AG10803 (cell line): ENCODE measurements at regions not wholly inside any gene's neighbourhood (a gene's known extent, or its start where the extent isn't known, plus 50 kb on each side); places are given as distances from the start of the nearest gene placed in this dataset.

ENCODE experiments used
- DNase-seq: peaks from one replicate; pipeline ENCODE4 v3.0.0; 2010; ENCODE audit warnings: low read depth
- H3K4me3 ChIP-seq: 2 replicates; pipeline ENCODE4 v1.5.1; 2011; ENCODE audit warnings: mild to moderate bottlenecking, low read length, control low read depth
- CTCF ChIP-seq: conservative IDR thresholded peaks from 2 replicates; pipeline ENCODE4 v1.5.1; 2011; ENCODE audit warnings: mild to moderate bottlenecking, low read length, control low read depth, inconsistent platforms

GRCh38 chr2:215780907-215781685, 232.3 kb downstream of the MREG start:
- H3K4me3 ChIP-seq = no peak overlapping the region
- no peak for DNase-seq
- TF ChIP-seq CTCF = no peak

DNA sequence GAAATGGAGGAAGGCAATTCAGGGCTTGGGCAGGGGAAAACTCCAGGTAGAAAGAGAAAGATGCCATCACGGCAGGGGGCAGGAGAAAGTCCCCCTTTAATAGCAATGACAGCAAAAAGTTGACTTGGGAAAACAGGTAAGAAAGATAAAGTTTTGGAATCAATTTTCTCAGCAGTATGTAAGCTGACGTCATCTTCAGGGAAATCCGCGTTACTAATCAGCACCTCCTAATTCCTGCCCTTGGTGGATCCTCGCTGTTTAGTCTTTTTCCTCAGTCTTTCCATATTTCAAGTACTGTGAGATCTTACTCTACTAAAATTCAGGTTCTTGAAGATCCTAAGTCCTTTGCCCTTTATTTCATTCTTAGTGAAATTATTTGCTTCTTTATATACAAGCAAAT, 233.0 kb downstream of the MREG start:
- DNase-seq = no peak
- no peak for TF ChIP-seq CTCF
- H3K4me3 ChIP-seq = no peak overlapping the region

- no peak overlapping the region for H3K4me3 ChIP-seq
- no peak for DNase-seq
- TF ChIP-seq CTCF = no peak
Measured at GRCh38 chr2:215779912-215780311, 233.4 kb downstream of the MREG start.

- no peak for TF ChIP-seq CTCF
- no peak overlapping the region for H3K4me3 ChIP-seq
- DNase-seq = no peak
Measured at GRCh38 chr2:215777465-215778044, 235.8 kb downstream of the MREG start.

DNA sequence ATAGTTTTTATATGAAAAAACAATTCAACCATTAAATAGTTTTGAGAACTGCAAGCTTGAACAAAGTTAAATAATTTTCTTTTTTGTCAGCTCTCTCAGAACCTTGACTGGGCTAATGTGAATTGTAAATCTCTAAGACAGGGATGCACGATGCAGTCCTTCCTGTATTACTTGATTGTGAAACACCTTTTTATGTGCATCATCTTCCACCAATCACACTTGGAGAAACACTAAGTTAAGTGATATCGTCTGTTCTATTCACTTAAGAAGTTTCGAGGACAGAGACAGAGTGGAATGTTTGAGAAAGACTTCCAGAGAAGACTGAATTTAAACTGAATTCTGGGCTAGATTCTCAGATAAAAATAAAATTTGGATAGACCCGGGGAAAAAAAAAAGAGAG, 238.2 kb downstream of the MREG start:
- H3K4me3 ChIP-seq = no peak overlapping the region
- DNase-seq = peak; percentile 74
- TF ChIP-seq CTCF = no peak

DNA sequence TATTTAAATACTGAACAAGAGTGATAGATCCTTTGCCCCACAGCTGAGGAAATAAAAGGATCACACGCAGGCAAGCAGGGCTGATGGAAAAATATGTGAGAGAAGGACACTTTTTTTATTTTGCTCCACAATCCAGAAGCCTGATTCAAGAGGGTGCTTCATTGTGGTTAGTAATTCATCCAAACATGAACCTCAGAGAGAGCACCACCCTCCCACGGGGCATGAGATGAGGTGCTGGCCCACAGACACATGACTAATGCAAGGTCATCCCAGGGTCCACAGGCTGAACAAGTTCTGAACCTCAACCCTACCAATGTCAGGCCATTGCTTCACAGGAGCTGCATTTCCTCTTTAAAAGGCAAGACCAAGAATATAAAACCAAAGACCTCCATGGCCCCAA, 239.6 kb downstream of the MREG start:
- DNase-seq = peak; percentile 98
- no peak overlapping the region for H3K4me3 ChIP-seq
- TF ChIP-seq CTCF = no peak
